Gastrocnemius medialis (tissue), 4 donors: ENCODE measurements at regions not wholly inside any gene's neighbourhood (a gene's known extent, or its start where the extent isn't known, plus 50 kb on each side); places are given as distances from the start of the nearest gene placed in this dataset.

Source experiments
- ATAC-seq, 2 donors: fragments of 150-250 bp; one replicate each; pipeline ENCODE4 v1.9.1; 2016
- DNase-seq, 2 donors: peaks; one replicate each; pipeline ENCODE4 v3.0.0-alpha.2; 2019
- H3K27ac ChIP-seq, 4 donors: fragments of 200-600 bp; sonication (generic); 1 replicate in 1 of 4; 2 replicates in 3 of 4; pipeline ENCODE4 v1.5.1; 2016 to 2018; ENCODE audit warnings: mild to moderate bottlenecking in 2 of 4, moderate library complexity in 1 of 4
- H3K27me3 ChIP-seq, 3 donors: fragments of 200-600 bp; sonication (generic) in 2 of 3; 1 replicate in 1 of 3; 2 replicates in 2 of 3; pipeline versions ENCODE4 v1.5.1 to v1.6.0; 2016 to 2019; ENCODE audit warnings: mild to moderate bottlenecking in 1 of 3, moderate library complexity in 1 of 3
- H3K36me3 ChIP-seq, 2 donors: fragments of 200-600 bp; sonication (generic) in 1 of 2; one replicate each; pipeline ENCODE4 v1.5.1; 2017 to 2018
- H3K4me1 ChIP-seq, 2 donors: fragments of 200-600 bp; sonication (generic) in 1 of 2; one replicate each; pipeline ENCODE4 v1.5.1; 2016 to 2017; ENCODE audit warnings: mild to moderate bottlenecking in 2 of 2
- H3K4me3 ChIP-seq, 4 donors: fragments of 200-600 bp; sonication (generic) in 3 of 4; 1 replicate in 1 of 4; 2 replicates in 3 of 4; pipeline ENCODE4 v1.5.1; 2016 to 2019; ENCODE audit warnings: mild to moderate bottlenecking in 2 of 4
- H3K9me3 ChIP-seq, 3 donors: fragments of 200-600 bp; sonication (generic) in 2 of 3; 1 replicate in 1 of 3; 2 replicates in 2 of 3; pipeline ENCODE4 v1.5.1; 2016 to 2019
- CTCF ChIP-seq, 5 experiments: fragments of 450-650 bp in 3 of 5; fragments of 200-600 bp in 2 of 5; sonication (generic) in 2 of 5; IDR thresholded peaks in 4 of 5; conservative IDR thresholded peaks in 1 of 5; 1 replicate in 4 of 5; 2 replicates in 1 of 5; pipeline ENCODE4 v1.5.1; 2016 to 2019; ENCODE audit warnings: antibody characterized with exemption in 5 of 5, mild to moderate bottlenecking in 3 of 5, moderate library complexity in 3 of 5
- POLR2A ChIP-seq, 2 donors: fragments of 450-650 bp; IDR thresholded peaks; one replicate each; pipeline ENCODE4 v1.6.1; 2017; ENCODE audit warnings: antibody characterized with exemption in 2 of 2, mild to moderate bottlenecking in 2 of 2, moderate library complexity in 2 of 2
- in situ Hi-C, 4 donors: fragments of 200-750 bp; cut with MboI; loops; one replicate each; pipeline versions ENCODE4 v1.15.0 to v1.8.0; 2017; ENCODE audit warnings: low sequenced_read_pairs in 4 of 4
- intact Hi-C: fragments of 100-400 bp; cut with DNase I; formaldehyde crosslinking; loops from one replicate; pipeline ENCODE4 v1.15.1; 2023; ENCODE audit warnings: low total_unique reads

- Histone ChIP-seq H3K36me3 (no peaks in the 10 kb centered on the region), H3K4me3 (no peak overlapping the region)
These were observed 545.5 kb downstream of the GLUD2 start for GRCh38 chrX:121592884-121593283.

GRCh38 chrX:121598356-121598755 lies 550.9 kb downstream of the GLUD2 start:
- Histone ChIP-seq H3K4me1 (no peaks in the 10 kb centered on the region), H3K36me3 (no peaks in the 10 kb centered on the region), H3K27ac (no peak overlapping the region), H3K4me3 (no peak overlapping the region), H3K9me3 (no peaks in the 10 kb centered on the region), H3K27me3 (no peaks in the 10 kb centered on the region)
- no peak for DNase-seq
- TF ChIP-seq POLR2A (IDR thresholded peaks at IDR 0.05) = no peak
- TF ChIP-seq CTCF (IDR thresholded peaks at IDR 0.05 in 4 of 5, conservative IDR thresholded peaks at IDR 0.05 in 1 of 5) = no peak
- intact Hi-C loops (no loop called here), in situ Hi-C loops (no loop called here)
- ATAC-seq = no peak

More at GRCh38 chrX:121592884-121593283, 545.5 kb downstream of the GLUD2 start:
- Histone ChIP-seq H3K9me3 (no peaks in the 10 kb centered on the region), H3K4me1 (no peaks in the 10 kb centered on the region), H3K27ac (no peak overlapping the region), H3K27me3 (no peaks in the 10 kb centered on the region)
- in situ Hi-C loops (no loop called here), intact Hi-C loops (no loop called here)
- TF ChIP-seq POLR2A (IDR thresholded peaks at IDR 0.05) (no peak), CTCF (IDR thresholded peaks at IDR 0.05 in 4 of 5, conservative IDR thresholded peaks at IDR 0.05 in 1 of 5) (no peak)
- DNase-seq (no peak), ATAC-seq (no peak)

- Histone ChIP-seq H3K27ac (no peak overlapping the region), H3K27me3 (no peaks in the 10 kb centered on the region), H3K36me3 (no peaks in the 10 kb centered on the region), H3K9me3 (no peaks in the 10 kb centered on the region), H3K4me1 (no peaks in the 10 kb centered on the region), H3K4me3 (no peak overlapping the region)
- no peak for DNase-seq
- no peak for ATAC-seq
- intact Hi-C loops (no loop called here), in situ Hi-C loops (no loop called here)
- no peak for TF ChIP-seq CTCF (IDR thresholded peaks at IDR 0.05 in 4 of 5, conservative IDR thresholded peaks at IDR 0.05 in 1 of 5)
- TF ChIP-seq POLR2A (IDR thresholded peaks at IDR 0.05) = no peak
These were observed 587.7 kb downstream of the GLUD2 start for GRCh38 chrX:121635141-121635540.

- H3K27ac ChIP-seq = no peak overlapping the region
- DNase-seq (no peak), ATAC-seq (no peak)
- no peaks in the 10 kb centered on the region for H3K9me3 ChIP-seq
- intact Hi-C loops = no loop called here
- TF ChIP-seq CTCF (IDR thresholded peaks at IDR 0.05 in 4 of 5, conservative IDR thresholded peaks at IDR 0.05 in 1 of 5) = no peak
- no peak for TF ChIP-seq POLR2A (IDR thresholded peaks at IDR 0.05)
- in situ Hi-C loops = no loop called here
- no peaks in the 10 kb centered on the region for H3K27me3 ChIP-seq
- H3K4me1 ChIP-seq = no peaks in the 10 kb centered on the region
- no peaks in the 10 kb centered on the region for H3K36me3 ChIP-seq
- no peak overlapping the region for H3K4me3 ChIP-seq
These were observed 592.4 kb downstream of the GLUD2 start for GRCh38 chrX:121639781-121640180.

GRCh38 chrX:121641560-121641959 lies 594.1 kb downstream of the GLUD2 start:
- no peaks in the 10 kb centered on the region for H3K36me3 ChIP-seq
- in situ Hi-C loops (no loop called here), intact Hi-C loops (no loop called here)
- DNase-seq (no peak), ATAC-seq (no peak)
- H3K27me3 ChIP-seq = no peaks in the 10 kb centered on the region
- H3K4me1 ChIP-seq = no peaks in the 10 kb centered on the region
- no peak overlapping the region for H3K4me3 ChIP-seq
- no peak overlapping the region for H3K27ac ChIP-seq
- H3K9me3 ChIP-seq = no peaks in the 10 kb centered on the region
- no peak for TF ChIP-seq POLR2A (IDR thresholded peaks at IDR 0.05)
- no peak for TF ChIP-seq CTCF (IDR thresholded peaks at IDR 0.05 in 4 of 5, conservative IDR thresholded peaks at IDR 0.05 in 1 of 5)
